ENCODE measurements at regions not wholly inside any gene's neighbourhood (a gene's known extent, or its start where the extent isn't known, plus 50 kb on each side); places are given as distances from the start of the nearest gene placed in this dataset.

DNA sequence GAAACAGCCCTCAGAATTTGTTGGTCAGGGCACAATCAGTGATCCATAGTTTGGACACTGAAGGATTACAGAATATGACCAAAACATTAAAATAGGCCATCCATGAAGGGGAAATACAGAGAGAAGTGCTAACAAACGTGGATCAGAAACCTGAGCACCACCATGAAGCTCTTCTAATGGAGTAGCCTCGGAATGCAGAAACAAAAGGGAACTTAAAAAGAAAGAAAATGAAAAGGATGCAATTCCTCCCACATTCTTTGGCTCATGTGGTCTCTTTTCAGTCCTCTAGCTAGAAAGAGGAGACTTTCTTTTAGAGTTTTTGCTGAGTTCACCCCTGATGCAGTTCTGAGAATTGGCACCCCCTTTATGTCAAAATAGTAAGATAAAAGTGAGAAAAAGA is 989.8 kb upstream of the B3GALT2 start:
- TF ChIP-seq, protein P1, sequence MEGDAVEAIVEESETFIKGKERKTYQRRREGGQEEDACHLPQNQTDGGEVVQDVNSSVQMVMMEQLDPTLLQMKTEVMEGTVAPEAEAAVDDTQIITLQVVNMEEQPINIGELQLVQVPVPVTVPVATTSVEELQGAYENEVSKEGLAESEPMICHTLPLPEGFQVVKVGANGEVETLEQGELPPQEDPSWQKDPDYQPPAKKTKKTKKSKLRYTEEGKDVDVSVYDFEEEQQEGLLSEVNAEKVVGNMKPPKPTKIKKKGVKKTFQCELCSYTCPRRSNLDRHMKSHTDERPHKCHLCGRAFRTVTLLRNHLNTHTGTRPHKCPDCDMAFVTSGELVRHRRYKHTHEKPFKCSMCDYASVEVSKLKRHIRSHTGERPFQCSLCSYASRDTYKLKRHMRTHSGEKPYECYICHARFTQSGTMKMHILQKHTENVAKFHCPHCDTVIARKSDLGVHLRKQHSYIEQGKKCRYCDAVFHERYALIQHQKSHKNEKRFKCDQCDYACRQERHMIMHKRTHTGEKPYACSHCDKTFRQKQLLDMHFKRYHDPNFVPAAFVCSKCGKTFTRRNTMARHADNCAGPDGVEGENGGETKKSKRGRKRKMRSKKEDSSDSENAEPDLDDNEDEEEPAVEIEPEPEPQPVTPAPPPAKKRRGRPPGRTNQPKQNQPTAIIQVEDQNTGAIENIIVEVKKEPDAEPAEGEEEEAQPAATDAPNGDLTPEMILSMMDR (IDR thresholded peaks at IDR 0.05; ENCODE audit: low read length, missing control alignments), result no peak
- H3K4me3 ChIP-seq (replicated peaks; ENCODE audit: low read depth, low read length), result no peak overlapping the region
- no peak for DNase-seq (ENCODE audit: low read depth)

DNA sequence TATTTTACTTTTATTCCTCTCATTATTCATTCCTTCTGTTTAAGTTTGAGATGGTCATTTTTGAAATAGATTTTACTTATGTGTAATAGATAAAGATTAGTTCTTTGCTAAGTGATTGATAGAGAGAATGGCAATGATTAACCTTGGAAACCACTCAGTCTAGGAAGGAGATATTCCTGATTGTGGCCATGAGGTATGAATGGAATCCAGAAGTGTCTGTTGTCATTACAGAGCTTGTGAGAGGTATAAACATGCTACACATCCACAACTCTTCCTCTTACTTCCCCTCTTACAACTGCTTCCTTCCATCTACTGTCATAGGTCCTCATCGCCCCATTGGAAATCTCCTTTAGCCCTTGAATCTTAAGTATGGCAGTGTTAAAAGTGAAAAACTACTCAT is 988.8 kb upstream of the B3GALT2 start:
- TF ChIP-seq, protein P1 (IDR thresholded peaks at IDR 0.05; ENCODE audit: low read length, missing control alignments), result no peak
- no peak for DNase-seq (ENCODE audit: low read depth)
- no peak overlapping the region for H3K4me3 ChIP-seq (replicated peaks; ENCODE audit: low read depth, low read length)

DNA sequence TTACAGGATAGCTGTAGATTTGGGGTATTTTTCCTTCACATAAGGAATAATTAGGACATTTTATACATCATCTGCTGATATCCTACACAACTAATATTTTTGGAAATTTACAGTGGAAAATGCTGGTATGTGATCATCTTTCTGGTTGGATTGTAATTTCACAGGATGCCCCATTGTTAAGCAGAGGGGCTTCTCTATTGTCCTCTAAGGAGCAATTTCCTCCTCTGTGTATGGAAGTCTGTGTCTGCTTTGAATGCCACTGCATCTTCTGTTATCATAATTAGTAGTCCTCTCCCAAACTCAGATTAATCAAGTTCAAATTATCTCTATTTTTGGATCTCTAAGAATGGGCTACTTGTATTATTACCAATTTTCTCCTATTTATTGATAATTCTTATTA is 988.1 kb upstream of the B3GALT2 start:
- TF ChIP-seq, protein P1 (IDR thresholded peaks at IDR 0.05; ENCODE audit: low read length, missing control alignments), result no peak
- no peak for DNase-seq (ENCODE audit: low read depth)
- no peak overlapping the region for H3K4me3 ChIP-seq (replicated peaks; ENCODE audit: low read depth, low read length)

DNA sequence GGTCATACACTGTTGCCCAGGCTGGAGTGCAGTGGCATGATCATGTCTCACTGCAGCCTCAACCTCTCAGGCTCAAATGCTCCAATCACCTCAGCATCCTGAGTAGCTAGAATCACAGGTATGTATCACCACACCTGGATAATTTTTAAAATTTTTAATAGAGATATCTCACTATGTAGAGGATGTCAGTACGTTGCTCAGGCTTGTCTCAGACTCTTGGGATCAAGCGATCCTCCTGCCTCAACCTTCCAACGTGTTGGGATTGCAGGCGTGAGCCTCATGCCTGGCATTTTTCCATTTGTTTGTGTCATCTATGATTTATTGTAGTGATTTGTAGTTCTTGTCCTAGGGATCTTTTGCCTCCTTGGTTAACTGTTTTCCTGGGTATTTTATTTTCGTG is 985.2 kb upstream of the B3GALT2 start:
- no peak for DNase-seq (ENCODE audit: low read depth)
- H3K4me3 ChIP-seq (replicated peaks; ENCODE audit: low read depth, low read length), result no peak overlapping the region
- TF ChIP-seq, protein P1 (IDR thresholded peaks at IDR 0.05; ENCODE audit: low read length, missing control alignments), result no peak

DNA sequence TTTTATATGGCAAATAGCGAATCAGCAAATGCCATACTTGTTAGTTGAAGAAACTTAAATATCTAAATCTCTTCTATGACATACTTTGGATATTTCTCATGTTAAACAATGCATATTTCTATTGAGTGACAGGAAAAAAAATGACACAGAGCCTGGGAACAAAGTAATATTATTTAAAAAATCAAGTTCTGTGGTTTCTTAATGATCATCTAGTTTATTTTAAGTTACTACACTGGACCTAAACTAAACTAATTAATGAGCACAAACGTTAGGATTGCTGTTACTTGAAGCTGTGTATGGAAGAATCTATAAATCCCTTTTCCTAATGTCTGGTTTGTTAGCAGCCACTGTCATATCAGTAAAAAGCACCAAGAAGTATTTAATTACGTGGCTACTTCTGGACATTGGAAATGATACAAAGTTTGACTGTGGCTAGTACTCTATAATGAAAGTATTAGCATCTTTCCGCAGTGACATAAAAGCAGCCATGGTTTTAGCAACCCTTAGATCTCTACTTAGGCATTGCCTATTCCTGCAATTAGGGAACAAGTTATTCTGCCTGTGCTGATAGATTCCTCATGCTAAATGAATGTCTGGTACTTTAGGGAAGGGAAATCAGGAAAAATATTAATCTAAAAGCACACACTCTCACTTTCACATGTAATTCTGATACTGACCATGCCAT is 981.7 kb upstream of the B3GALT2 start:
- TF ChIP-seq, protein P1 (IDR thresholded peaks at IDR 0.05; ENCODE audit: low read length, missing control alignments), result no peak
- no peak overlapping the region for H3K4me3 ChIP-seq (replicated peaks; ENCODE audit: low read depth, low read length)
- peak; percentile 23 for DNase-seq (ENCODE audit: low read depth)

DNA sequence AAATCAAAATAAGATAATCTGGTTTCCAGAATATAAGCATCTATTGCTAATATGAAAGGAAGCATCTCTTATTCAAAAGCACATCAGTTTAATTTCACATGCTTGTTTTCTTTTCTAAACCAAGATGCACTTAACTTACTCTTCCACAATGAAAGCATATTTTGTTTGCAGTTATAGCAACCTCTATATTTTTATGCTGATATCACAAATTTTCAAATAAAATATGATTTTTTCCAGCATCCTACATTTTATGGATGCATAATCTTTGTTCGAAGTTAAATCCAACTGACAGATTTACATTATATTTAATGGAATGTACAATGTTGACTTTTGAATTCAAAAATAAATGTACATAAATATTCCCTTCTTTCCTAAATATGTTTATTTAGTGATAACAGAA is 978.3 kb upstream of the B3GALT2 start:
- no peak overlapping the region for H3K4me3 ChIP-seq (replicated peaks; ENCODE audit: low read depth, low read length)
- no peak for DNase-seq (ENCODE audit: low read depth)
- TF ChIP-seq, protein P1 (IDR thresholded peaks at IDR 0.05; ENCODE audit: low read length, missing control alignments), result no peak

DNA sequence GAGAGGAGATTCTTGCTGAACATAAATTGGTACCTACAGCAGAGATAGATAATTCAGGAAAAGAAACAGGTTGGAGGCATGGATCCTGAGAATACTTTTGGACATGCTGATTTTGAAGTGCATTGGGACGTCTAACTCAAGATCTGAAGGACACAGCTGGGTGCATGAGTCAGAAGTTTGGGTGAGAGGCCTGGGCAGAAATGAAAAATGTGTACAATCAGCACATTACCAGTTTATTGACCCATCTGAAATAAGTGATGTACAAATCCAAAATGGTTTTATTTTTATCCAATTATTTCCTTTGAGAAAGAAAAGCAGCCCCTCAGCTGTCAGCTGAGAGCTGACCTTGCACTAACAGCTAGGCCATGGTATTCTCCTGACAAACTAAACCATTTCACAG is 975.2 kb upstream of the B3GALT2 start:
- H3K4me3 ChIP-seq (replicated peaks; ENCODE audit: low read depth, low read length), result no peak overlapping the region
- DNase-seq (ENCODE audit: low read depth), result no peak
- TF ChIP-seq, protein P1 (IDR thresholded peaks at IDR 0.05; ENCODE audit: low read length, missing control alignments), result no peak
